ENCODE measurements at regions not wholly inside any gene's neighbourhood (a gene's known extent, or its start where the extent isn't known, plus 50 kb on each side); places are given as distances from the start of the nearest gene placed in this dataset.

GRCh38 chr12:67758521-67758920, 110.0 kb downstream of the DYRK2 start:
- Histone ChIP-seq H3K4me3 (ENCODE audit: low read length) (no peak overlapping the region), H3K36me3 (ENCODE audit: control insufficient read depth, insufficient read depth, low read length) (no peaks in the 10 kb centered on the region), H3K27ac (ENCODE audit: low read length) (no peak overlapping the region), H3K9me3 (ENCODE audit: control insufficient read depth, low read depth, low read length) (no peaks in the 10 kb centered on the region), H3K4me1 (ENCODE audit: control insufficient read depth, insufficient read depth, low read length) (no peaks in the 10 kb centered on the region), H3K27me3 (ENCODE audit: control insufficient read depth, insufficient read depth, low read length) (no peaks in the 10 kb centered on the region)
- no CpG with 5 or more reads among the region's 4 CpGs for WGBS (ENCODE audit: insufficient coverage, low lambda C conversion rate)
- DNase-seq, result no peak

- DNase-seq, result no peak
- no peaks in the 10 kb centered on the region for H3K4me1 ChIP-seq (ENCODE audit: control insufficient read depth, insufficient read depth, low read length)
- 63% methylated on average over 1 of the region's 3 CpGs for WGBS (ENCODE audit: insufficient coverage, low lambda C conversion rate)
- no peak overlapping the region for H3K4me3 ChIP-seq (ENCODE audit: low read length)
- no peaks in the 10 kb centered on the region for H3K27me3 ChIP-seq (ENCODE audit: control insufficient read depth, insufficient read depth, low read length)
- no peak overlapping the region for H3K27ac ChIP-seq (ENCODE audit: low read length)
- H3K36me3 ChIP-seq (ENCODE audit: control insufficient read depth, insufficient read depth, low read length), result no peaks in the 10 kb centered on the region
- H3K9me3 ChIP-seq (ENCODE audit: control insufficient read depth, low read depth, low read length), result no peaks in the 10 kb centered on the region
These were observed 111.3 kb downstream of the DYRK2 start for GRCh38 chr12:67759829-67760228.

GRCh38 chr12:67760586-67761275, 112.2 kb downstream of the DYRK2 start:
- Histone ChIP-seq H3K4me3 (ENCODE audit: low read length) (no peak overlapping the region), H3K9me3 (ENCODE audit: control insufficient read depth, low read depth, low read length) (no peaks in the 10 kb centered on the region), H3K27ac (ENCODE audit: low read length) (no peak overlapping the region), H3K36me3 (ENCODE audit: control insufficient read depth, insufficient read depth, low read length) (no peaks in the 10 kb centered on the region), H3K27me3 (ENCODE audit: control insufficient read depth, insufficient read depth, low read length) (no peaks in the 10 kb centered on the region), H3K4me1 (ENCODE audit: control insufficient read depth, insufficient read depth, low read length) (peaks cover 1% of the 10 kb centered on the region)
- DNase-seq, result no peak
- WGBS (ENCODE audit: insufficient coverage, low lambda C conversion rate), result no CpG with 5 or more reads among the region's 7 CpGs

DNA sequence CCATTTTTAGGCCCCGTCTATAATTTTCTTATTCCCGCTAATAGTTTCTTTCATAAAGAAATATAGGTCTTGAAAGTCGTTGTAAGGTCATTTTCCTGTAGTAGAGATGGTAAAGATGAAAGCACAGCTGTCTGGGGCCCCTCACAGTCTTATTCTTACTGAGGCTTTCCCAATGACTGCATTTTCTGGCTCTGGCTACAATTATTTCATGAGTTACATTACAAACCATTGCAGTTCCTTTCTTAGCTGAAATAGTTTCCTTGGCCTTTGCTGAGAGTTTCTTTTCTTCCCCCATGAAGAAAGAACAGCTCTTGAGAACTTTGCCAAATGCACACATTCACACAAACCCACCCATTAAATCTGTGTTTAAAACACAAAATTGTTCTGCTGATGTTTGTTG, 113.0 kb downstream of the DYRK2 start:
- no peaks in the 10 kb centered on the region for H3K27me3 ChIP-seq (ENCODE audit: control insufficient read depth, insufficient read depth, low read length)
- WGBS (ENCODE audit: insufficient coverage, low lambda C conversion rate), result 94% methylated on average over 3 of the region's 3 CpGs
- no peaks in the 10 kb centered on the region for H3K9me3 ChIP-seq (ENCODE audit: control insufficient read depth, low read depth, low read length)
- no peak overlapping the region for H3K27ac ChIP-seq (ENCODE audit: low read length)
- H3K4me3 ChIP-seq (ENCODE audit: low read length), result no peak overlapping the region
- H3K4me1 ChIP-seq (ENCODE audit: control insufficient read depth, insufficient read depth, low read length), result peaks cover 5% of the 10 kb centered on the region
- DNase-seq, result no peak
- H3K36me3 ChIP-seq (ENCODE audit: control insufficient read depth, insufficient read depth, low read length), result no peaks in the 10 kb centered on the region

GRCh38 chr12:67764055-67764454, 115.5 kb downstream of the DYRK2 start:
- WGBS (ENCODE audit: insufficient coverage, low lambda C conversion rate), result no CpG with 5 or more reads among the region's 3 CpGs
- H3K36me3 ChIP-seq (ENCODE audit: control insufficient read depth, insufficient read depth, low read length), result no peaks in the 10 kb centered on the region
- H3K27me3 ChIP-seq (ENCODE audit: control insufficient read depth, insufficient read depth, low read length), result no peaks in the 10 kb centered on the region
- DNase-seq, result no peak
- no peak overlapping the region for H3K27ac ChIP-seq (ENCODE audit: low read length)
- H3K9me3 ChIP-seq (ENCODE audit: control insufficient read depth, low read depth, low read length), result no peaks in the 10 kb centered on the region
- no peak overlapping the region for H3K4me3 ChIP-seq (ENCODE audit: low read length)
- peaks cover 5% of the 10 kb centered on the region for H3K4me1 ChIP-seq (ENCODE audit: control insufficient read depth, insufficient read depth, low read length)

DNA sequence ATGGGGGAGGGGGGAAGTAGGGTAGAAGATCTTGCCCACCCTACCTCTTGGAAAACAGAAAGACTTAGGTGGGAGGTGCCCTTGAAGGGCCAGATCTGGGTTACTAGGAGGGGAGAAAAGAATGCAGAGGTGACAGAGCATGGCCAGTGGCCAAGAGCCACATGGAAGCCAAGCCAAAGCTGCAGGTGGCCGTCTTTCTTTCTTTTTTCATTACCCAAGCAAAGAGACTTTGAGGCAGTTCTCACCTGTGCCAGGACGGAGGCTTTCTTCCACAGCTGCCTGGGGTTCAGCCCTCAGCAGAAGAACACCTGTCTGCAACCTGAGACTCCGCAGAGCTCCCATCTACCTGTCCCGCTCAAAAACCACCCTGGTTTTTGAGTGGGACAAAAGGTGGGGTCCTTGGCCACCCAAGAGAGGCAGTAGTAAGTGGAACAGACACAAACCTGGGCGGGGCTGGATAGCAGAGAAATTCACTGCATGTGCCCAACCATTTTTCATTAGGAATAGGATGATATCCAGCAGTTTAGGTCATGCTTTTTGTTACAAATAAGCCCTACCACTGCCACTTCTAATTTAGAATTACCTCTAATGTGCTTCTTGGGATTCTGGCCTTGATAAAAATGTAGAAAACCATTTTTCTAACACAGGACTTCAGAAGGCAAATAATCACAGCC, 116.5 kb downstream of the DYRK2 start:
- Histone ChIP-seq H3K9me3 (ENCODE audit: control insufficient read depth, low read depth, low read length) (no peaks in the 10 kb centered on the region), H3K27me3 (ENCODE audit: control insufficient read depth, insufficient read depth, low read length) (no peaks in the 10 kb centered on the region), H3K4me1 (ENCODE audit: control insufficient read depth, insufficient read depth, low read length) (peaks cover 5% of the 10 kb centered on the region), H3K4me3 (ENCODE audit: low read length) (no peak overlapping the region), H3K36me3 (ENCODE audit: control insufficient read depth, insufficient read depth, low read length) (no peaks in the 10 kb centered on the region), H3K27ac (ENCODE audit: low read length) (no peak overlapping the region)
- no peak for DNase-seq
- no CpG with 5 or more reads among the region's 5 CpGs for WGBS (ENCODE audit: insufficient coverage, low lambda C conversion rate)

- no CpG with 5 or more reads among the region's 7 CpGs for WGBS (ENCODE audit: insufficient coverage, low lambda C conversion rate)
- Histone ChIP-seq H3K27me3 (ENCODE audit: control insufficient read depth, insufficient read depth, low read length) (no peaks in the 10 kb centered on the region), H3K4me3 (ENCODE audit: low read length) (no peak overlapping the region), H3K4me1 (ENCODE audit: control insufficient read depth, insufficient read depth, low read length) (peaks cover 5% of the 10 kb centered on the region), H3K27ac (ENCODE audit: low read length) (no peak overlapping the region), H3K36me3 (ENCODE audit: control insufficient read depth, insufficient read depth, low read length) (no peaks in the 10 kb centered on the region), H3K9me3 (ENCODE audit: control insufficient read depth, low read depth, low read length) (no peaks in the 10 kb centered on the region)
- peak in 1 of 2 donors; percentile 52 for DNase-seq
These were observed 117.5 kb downstream of the DYRK2 start for GRCh38 chr12:67765776-67766766.

DNA sequence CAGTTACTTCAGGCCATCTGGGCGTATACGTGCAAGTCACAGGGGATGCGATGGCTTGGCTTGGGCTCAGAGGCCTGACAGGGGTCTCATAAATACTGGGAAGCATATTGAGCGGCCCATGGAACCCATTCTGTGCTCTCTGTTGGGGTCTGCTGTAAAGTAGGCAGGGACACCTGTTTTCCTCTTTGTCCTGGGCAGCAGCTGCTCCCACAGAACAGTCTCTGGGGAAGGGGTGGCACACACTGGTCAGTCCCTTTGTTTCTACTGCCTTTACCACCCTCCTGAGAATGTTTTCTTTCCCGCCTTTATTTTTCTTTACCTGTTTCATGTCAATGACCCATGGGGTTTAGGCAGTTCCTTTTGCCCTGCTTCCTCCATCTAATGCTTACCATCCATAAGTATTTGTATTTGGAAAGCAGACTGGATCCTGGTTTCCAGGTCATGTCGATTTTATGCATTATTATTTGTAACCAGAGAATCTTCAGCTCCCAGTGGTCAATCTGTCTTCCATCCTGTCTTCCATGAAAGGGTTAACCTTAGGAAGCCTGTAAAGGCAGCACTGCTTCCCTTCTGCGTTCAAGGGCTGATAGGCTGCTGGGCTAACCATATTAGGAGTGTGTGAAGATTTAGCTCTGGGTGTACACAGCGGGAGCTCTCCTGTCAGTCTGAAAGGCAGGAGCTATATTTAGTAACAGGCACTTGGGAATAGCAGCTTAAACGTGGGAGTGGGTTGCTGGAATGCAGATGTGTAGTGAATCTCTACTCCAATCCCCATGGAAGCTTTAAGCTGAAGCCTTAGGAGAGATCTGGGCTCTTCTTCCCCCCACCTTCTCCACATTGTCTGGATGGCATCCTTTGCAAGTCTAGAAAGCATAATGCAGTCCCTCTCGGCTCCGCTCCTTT, 124.0 kb downstream of the DYRK2 start:
- no peaks in the 10 kb centered on the region for H3K36me3 ChIP-seq (ENCODE audit: control insufficient read depth, insufficient read depth, low read length)
- peak in 1 of 2 donors; percentile 39 for DNase-seq
- H3K4me1 ChIP-seq (ENCODE audit: control insufficient read depth, insufficient read depth, low read length), result no peaks in the 10 kb centered on the region
- 40% methylated on average over 1 of the region's 11 CpGs for WGBS (ENCODE audit: insufficient coverage, low lambda C conversion rate)
- no peaks in the 10 kb centered on the region for H3K27me3 ChIP-seq (ENCODE audit: control insufficient read depth, insufficient read depth, low read length)
- no peak overlapping the region for H3K4me3 ChIP-seq (ENCODE audit: low read length)
- peak overlapping the region; percentile 25 for H3K27ac ChIP-seq (ENCODE audit: low read length)
- H3K9me3 ChIP-seq (ENCODE audit: control insufficient read depth, low read depth, low read length), result no peaks in the 10 kb centered on the region

GRCh38 chr12:67773896-67774295, 125.4 kb downstream of the DYRK2 start:
- WGBS (ENCODE audit: insufficient coverage, low lambda C conversion rate), result no CpG with 5 or more reads among the region's 2 CpGs
- H3K27me3 ChIP-seq (ENCODE audit: control insufficient read depth, insufficient read depth, low read length), result no peaks in the 10 kb centered on the region
- no peak overlapping the region for H3K27ac ChIP-seq (ENCODE audit: low read length)
- H3K9me3 ChIP-seq (ENCODE audit: control insufficient read depth, low read depth, low read length), result no peaks in the 10 kb centered on the region
- H3K4me3 ChIP-seq (ENCODE audit: low read length), result no peak overlapping the region
- peak in 1 of 2 donors; percentile 18 for DNase-seq
- no peaks in the 10 kb centered on the region for H3K36me3 ChIP-seq (ENCODE audit: control insufficient read depth, insufficient read depth, low read length)
- H3K4me1 ChIP-seq (ENCODE audit: control insufficient read depth, insufficient read depth, low read length), result no peaks in the 10 kb centered on the region
